ENCODE measurements at regions not wholly inside any gene's neighbourhood (a gene's known extent, or its start where the extent isn't known, plus 50 kb on each side); places are given as distances from the start of the nearest gene placed in this dataset.

GRCh38 chrX:33324099-33324498 lies 112.8 kb upstream of the DMD start:
- intact Hi-C loops (cut with micrococcal nuclease) (no loop called here), in situ Hi-C loops (cut with MboI) (no loop called here)
- H3K9me1 ChIP-seq (ENCODE audit: control insufficient read depth, insufficient read depth, low read length), result no peaks in the 10 kb centered on the region
- no peaks in the 10 kb centered on the region for H3K27me3 ChIP-seq (ENCODE audit: control insufficient read depth in 2 of 2, insufficient read depth in 2 of 2, low read length in 2 of 2)
- BruUV-seq (replicated peaks), result no TSS peak
- TF ChIP-seq ZNF668 (CRISPR knock-in tag; IDR thresholded peaks at IDR 0.05) (no peak), ZBTB11 (CRISPR knock-in tag; IDR thresholded peaks at IDR 0.05) (no peak), MAFK (IDR thresholded peaks at IDR 0.05; ENCODE audit: low read length) (no peak), THRA (IDR thresholded peaks at IDR 0.05) (no peak), MTA1 (IDR thresholded peaks at IDR 0.05; ENCODE audit: borderline replicate concordance) (no peak), SMARCB1 (IDR thresholded peaks at IDR 0.05; ENCODE audit: insufficient read length, low read depth) (no peak), HNRNPH1 (optimal IDR thresholded peaks at IDR 0.05; ENCODE audit: low read depth, low read length) (no peak)
- no peaks in the 10 kb centered on the region for H3K9me3 ChIP-seq (replicated peaks; ENCODE audit: control insufficient read depth, insufficient read depth, low read depth, low read length)
- no peaks in the 10 kb centered on the region for H4K20me1 ChIP-seq (replicated peaks; ENCODE audit: control insufficient read depth, insufficient read depth, low read length)
- no peak overlapping the region for H3K4me3 ChIP-seq
- peak in 2 of 4 experiments; percentile 7 to 16 for DNase-seq (ENCODE audit: extremely low read depth in 1 of 4, low spot score in 3 of 4)
- CTCF ChIA-PET (ENCODE audit: low intra/inter-chr PET ratio), result no interaction called here
- ATAC-seq, result no peak
- no peaks in the 10 kb centered on the region for H3K4me1 ChIP-seq (replicated peaks in 1 of 2; ENCODE audit: control insufficient read depth in 2 of 2, insufficient read depth in 2 of 2, low read length in 2 of 2)
- no peak for FAIRE-seq
- H3K36me3 ChIP-seq (ENCODE audit: control insufficient read depth, insufficient read depth, low read length), result no peaks in the 10 kb centered on the region
- WGBS (ENCODE audit: insufficient coverage, low coverage, missing lambda C conversion rate), result 0% methylated on average over 2 of the region's 2 CpGs
- H3K27ac ChIP-seq (ENCODE audit: extremely low read depth, low read depth, low read length), result no peak overlapping the region
- H3K4me2 ChIP-seq (ENCODE audit: insufficient read depth, low read length), result no peak overlapping the region
- no peak overlapping the region for H2AFZ ChIP-seq (ENCODE audit: low read depth, low read length)
- H3K79me2 ChIP-seq (ENCODE audit: control insufficient read depth, insufficient read depth, low read length), result no peaks in the 10 kb centered on the region
- POLR2A ChIA-PET, result no interaction called here
- no peak overlapping the region for H3K9ac ChIP-seq (ENCODE audit: insufficient read depth in 1 of 2, low read depth in 2 of 2, low read length in 2 of 2)

All from K562 (cell line).